ENCODE measurements at regions not wholly inside any gene's neighbourhood (a gene's known extent, or its start where the extent isn't known, plus 50 kb on each side); places are given as distances from the start of the nearest gene placed in this dataset.

- TF ChIP-seq CTCF (conservative IDR thresholded peaks at IDR 0.05; ENCODE audit: low read length), result no peak
- no peak for TF ChIP-seq EZH2phosphoT487 (IDR thresholded peaks at IDR 0.05; ENCODE audit: borderline replicate concordance, low read depth, low read length)
Measured at GRCh38 chr9:33703430-33704102, 91.8 kb upstream of the PRSS3 start.
